ACHN (cell line): ENCODE measurements at regions not wholly inside any gene's neighbourhood (a gene's known extent, or its start where the extent isn't known, plus 50 kb on each side); places are given as distances from the start of the nearest gene placed in this dataset.

Source experiments
- DNase-seq: peaks from one replicate; pipeline ENCODE4 v3.0.0-alpha.2; 2015
- in situ Hi-C: cut with HindIII; loops from 2 replicates; pipeline ENCODE4 v1.10.0; 2017; ENCODE audit warnings: low sequenced_read_pairs, low pct_ligation_motif_present, low pct_unique_long_range_greater_than_20kb

DNA sequence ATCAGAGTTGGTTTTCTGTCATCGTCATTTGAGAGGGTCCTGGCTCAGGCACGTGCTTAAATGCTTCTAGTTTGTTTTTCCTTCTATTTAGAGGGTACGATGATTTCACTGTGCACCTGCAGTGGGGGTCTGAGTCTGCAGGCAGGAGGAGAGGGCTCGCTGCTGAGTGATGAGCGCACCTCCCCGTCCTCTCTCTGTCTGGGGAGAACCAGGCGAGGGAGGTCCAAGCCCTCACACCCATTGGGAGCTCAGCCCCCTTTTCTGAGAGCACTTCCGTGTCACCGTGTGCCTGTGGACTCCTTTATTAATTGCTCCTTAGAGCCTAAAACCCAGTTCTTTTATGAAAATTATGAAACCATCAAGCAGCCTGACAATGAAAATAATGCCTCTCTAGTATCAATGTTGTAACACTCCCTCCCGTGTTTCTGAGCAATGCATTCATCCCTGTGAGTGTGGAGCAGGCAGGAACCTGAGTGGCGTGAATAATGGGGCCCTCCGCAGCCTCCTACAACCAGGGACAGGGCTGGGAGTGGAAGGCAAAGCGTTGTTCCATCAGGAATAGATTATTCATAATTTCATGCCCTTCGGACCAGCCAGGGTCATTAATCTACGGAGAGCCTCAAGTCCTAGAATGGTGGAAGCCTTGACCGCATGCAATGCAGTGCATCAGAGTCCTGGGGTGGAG lies 191.6 kb downstream of the UQCRFS1 start:
- no peak for DNase-seq
- in situ Hi-C loops, result no loop called here

DNA sequence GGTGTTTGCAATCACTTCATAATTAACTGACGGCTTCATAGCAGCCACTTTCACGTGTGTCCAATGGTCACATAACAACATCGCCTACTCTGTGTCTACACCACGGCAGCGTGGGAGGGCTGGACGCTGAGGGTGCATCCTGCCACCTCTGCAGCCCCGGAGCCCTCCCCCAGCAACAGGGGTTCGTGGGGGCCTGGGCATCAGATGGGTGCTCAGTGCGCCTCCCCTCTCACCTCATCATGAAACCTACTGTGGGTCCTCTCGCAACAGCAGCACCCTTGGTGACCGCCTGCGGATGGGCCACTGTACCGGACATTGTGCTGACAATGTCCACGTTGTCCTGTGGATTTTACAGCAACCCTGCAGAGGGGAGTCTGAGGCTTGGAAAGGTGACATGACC lies 193.5 kb downstream of the UQCRFS1 start:
- in situ Hi-C loops, result no loop called here
- DNase-seq, result no peak

DNA sequence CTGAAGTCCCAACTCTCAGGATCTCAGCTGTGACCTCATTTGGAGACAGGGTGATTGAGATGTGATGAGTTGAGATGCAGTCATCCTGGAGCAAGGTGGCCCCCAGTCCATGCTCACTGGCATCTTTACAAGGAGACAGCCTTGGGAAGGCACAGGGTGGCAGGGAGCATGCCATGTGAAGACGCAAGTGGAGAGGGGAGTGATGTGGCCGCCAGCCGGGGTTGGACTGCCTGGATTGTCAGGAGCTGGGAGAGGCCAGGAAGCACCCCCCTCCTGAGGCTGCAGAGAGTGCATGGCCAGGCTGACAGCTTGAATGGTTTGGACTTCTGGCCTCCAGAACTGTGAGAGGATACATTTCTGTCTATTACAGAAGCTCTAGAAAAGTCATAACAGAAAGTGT lies 194.4 kb downstream of the UQCRFS1 start:
- no peak for DNase-seq
- in situ Hi-C loops, result no loop called here

- in situ Hi-C loops, result no loop called here
- no peak for DNase-seq
Observed at GRCh38 chr19:29017788-29018187, 195.2 kb downstream of the UQCRFS1 start.

- DNase-seq, result no peak
- in situ Hi-C loops, result no loop called here
Observed at GRCh38 chr19:29016926-29017760, 195.8 kb downstream of the UQCRFS1 start.

- in situ Hi-C loops, result no loop called here
Observed at GRCh38 chr19:29016353-29016752, 196.6 kb downstream of the UQCRFS1 start.

GRCh38 chr19:29015569-29015968 lies 197.4 kb downstream of the UQCRFS1 start:
- in situ Hi-C loops, result no loop called here
- no peak for DNase-seq

More at GRCh38 chr19:29016353-29016752, 196.6 kb downstream of the UQCRFS1 start:
- DNase-seq, result no peak

- in situ Hi-C loops, result no loop called here
- DNase-seq, result no peak
Observed at GRCh38 chr19:29014857-29015436, 198.0 kb downstream of the UQCRFS1 start.

- no peak for DNase-seq
- in situ Hi-C loops, result no loop called here
Observed at GRCh38 chr19:29013988-29014387, 199.0 kb downstream of the UQCRFS1 start.

- no peak for DNase-seq
- in situ Hi-C loops, result no loop called here
Observed at GRCh38 chr19:29013325-29013724, 199.6 kb downstream of the UQCRFS1 start.

DNA sequence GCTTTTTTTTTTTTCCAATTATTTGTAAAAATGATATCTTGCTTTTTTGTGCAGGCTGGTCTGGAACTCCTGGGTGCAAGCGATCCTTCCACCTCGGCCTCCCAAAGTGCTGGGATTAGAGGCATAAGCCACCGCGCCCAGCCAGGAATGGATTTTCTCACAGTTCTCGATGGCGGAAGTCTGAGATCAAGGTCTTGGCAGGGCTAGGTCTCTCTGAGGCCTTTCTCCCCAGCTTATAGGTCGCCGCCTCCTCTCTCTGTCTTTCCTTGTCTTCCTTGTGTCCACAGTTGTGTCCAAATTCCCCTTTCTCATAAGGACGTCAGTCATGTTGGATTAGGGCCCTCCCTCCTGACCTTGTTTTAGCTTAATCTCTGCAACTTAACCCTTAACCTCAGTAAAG lies 200.5 kb downstream of the UQCRFS1 start:
- in situ Hi-C loops, result no loop called here
- DNase-seq, result no peak

DNA sequence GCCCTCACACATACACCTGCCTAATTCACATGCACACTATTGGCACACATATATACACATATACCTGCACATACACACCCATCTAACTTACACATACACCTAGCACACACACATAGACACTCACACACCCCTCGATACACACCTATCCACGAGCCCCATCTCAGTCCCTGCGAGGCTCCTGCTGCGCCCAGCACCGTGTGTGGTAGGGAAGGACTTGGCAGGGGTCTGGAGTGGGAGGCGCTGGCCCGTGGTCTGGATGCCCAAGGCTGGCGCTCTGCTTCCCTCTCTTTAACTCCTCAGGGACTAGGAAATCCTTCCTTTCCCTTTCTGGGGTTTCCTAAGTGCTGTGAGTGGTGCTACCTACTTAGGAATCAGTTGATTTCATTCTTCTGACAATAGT lies 202.7 kb downstream of the UQCRFS1 start:
- in situ Hi-C loops, result no loop called here
- no peak for DNase-seq

GRCh38 chr19:29006057-29006735 lies 206.8 kb downstream of the UQCRFS1 start:
- no peak for DNase-seq
- in situ Hi-C loops, result no loop called here

DNA sequence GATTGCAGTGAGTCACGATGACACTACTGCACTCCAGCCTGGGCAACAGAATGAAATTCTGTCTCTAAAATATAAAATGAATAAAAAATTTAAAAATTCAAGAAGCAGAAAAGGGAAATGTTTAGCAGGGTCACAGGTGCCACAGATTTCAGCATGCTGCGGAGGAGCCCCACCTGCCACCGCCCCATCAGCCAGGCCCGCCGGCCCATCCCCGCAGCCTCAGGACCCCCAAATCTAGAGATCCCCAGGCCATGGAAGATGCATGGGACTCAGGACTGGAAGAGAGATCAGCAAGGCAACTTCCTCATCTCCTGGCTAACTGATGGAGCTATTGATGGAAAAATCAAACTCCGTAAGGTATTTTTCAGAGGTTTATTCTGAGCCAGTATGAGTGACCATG lies 208.2 kb downstream of the UQCRFS1 start:
- no peak for DNase-seq
- in situ Hi-C loops, result no loop called here

- no peak for DNase-seq
- in situ Hi-C loops, result no loop called here
Observed at GRCh38 chr19:29003641-29004409, 209.1 kb downstream of the UQCRFS1 start.

- in situ Hi-C loops, result no loop called here
- DNase-seq, result no peak
Observed at GRCh38 chr19:29002336-29002735, 210.6 kb downstream of the UQCRFS1 start.

GRCh38 chr19:29001597-29002245 lies 211.2 kb downstream of the UQCRFS1 start:
- no peak for DNase-seq
- in situ Hi-C loops, result no loop called here

- in situ Hi-C loops, result no loop called here
- DNase-seq, result peak; percentile 28
Observed at GRCh38 chr19:29001141-29001581, 211.8 kb downstream of the UQCRFS1 start.
